Stimulated activated naive CD4-positive, alpha-beta T cell treated with Interleukin-2 at 50 U/mL for 16 hours (primary cell): ENCODE measurements at regions not wholly inside any gene's neighbourhood (a gene's known extent, or its start where the extent isn't known, plus 50 kb on each side); places are given as distances from the start of the nearest gene placed in this dataset.
"Not testable (repeated sequence)": the region's sequence is repeated elsewhere in the genome, so short reads cannot be mapped to it uniquely, and the experiment has no call there.

Experiments
- DNase-seq: peaks from one replicate; lab custom pipeline; 2025; lab: John Stamatoyannopoulos, UW

DNA sequence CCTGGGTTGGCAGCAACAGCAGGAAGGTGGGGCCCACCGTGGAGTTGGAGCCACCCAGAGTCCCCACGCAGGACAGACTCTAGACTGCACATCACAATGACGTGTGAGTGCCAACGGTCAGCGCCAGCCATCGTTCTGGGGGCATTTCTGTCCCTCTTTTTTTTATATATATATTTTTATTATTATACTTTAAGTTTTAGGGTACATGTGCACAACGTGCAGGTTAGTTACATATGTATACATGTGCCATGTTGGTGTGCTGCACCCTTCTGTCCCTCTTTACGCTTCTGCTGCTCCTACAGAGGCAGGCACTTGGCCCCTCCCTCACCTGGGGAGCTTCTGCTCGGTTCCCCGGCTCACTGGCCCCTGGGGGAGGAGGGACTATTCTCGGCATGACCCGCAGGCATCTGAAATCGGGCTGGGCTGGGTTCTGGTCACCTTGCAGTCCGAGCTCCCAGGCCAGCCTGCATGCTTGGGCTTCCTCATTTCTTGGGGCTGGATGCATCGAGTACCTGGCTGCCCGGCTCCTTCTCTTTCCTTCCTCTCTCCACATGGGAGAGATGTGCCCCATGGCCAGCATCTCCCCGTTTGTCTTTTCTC lies 787.4 kb downstream of the TBC1D22A start:
- DNase-seq, result no peak

DNA sequence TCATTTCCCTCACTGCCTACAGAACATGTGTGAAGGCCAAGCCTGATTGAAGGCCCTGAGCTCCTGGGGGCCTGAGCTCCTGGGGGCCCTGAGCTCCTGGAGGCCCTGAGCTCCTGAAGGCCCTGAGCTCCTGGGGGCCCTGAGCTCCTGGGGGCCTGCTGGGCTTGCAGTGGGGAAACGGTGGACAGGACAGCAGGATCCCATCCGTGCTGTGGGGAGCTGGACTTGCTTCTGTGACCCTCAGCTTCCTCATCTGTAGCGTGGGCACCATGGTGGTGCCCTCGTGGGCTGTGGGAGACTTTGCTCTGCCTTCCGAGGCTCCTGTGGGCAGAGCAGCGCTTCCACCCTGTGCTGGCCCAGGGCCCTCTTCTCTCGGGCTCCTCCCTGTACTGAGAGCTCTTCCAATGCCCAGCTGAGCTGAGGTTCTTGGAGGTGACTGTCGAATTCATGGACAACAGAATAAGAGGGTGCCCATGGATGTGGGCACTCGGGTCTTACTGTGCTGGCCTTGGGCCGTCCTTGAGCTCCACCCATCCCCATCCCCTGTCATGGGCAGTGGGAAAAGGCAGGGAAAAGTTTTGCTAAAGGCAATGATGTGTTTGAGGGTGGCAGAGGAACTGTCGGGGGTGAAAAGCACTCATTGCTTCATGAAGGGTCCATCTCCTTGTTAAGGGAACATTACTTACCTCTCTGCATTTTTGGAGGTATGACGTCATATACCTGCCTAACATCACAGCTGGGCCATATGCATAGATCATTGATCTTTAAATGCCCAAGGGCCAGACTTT lies 786.7 kb downstream of the TBC1D22A start:
- no peak for DNase-seq

- no peak for DNase-seq
Observed at GRCh38 chr22:47547881-47548650, 785.6 kb downstream of the TBC1D22A start.

- DNase-seq, result no peak
Observed at GRCh38 chr22:47547239-47547661, 784.8 kb downstream of the TBC1D22A start.

DNA sequence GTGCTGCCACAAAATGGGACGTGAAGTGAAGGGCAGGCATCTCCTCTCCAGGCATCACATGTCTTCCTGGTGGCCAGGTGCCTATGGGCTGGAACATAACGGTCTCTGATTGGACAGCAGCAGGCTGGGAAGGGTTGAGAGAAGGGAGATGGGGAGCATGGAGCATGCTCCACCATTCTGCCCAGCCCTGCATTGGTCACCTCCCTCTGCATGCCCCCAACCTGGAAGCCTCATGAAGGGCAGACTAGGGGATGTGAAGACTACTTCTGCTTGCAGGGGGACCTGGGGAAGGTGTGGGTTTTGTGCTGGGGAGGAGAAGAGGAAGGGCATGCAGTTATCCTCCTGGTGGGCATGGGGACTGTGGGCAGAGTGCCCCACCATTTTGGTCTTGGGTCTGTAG lies 782.2 kb downstream of the TBC1D22A start:
- DNase-seq, result no peak

DNA sequence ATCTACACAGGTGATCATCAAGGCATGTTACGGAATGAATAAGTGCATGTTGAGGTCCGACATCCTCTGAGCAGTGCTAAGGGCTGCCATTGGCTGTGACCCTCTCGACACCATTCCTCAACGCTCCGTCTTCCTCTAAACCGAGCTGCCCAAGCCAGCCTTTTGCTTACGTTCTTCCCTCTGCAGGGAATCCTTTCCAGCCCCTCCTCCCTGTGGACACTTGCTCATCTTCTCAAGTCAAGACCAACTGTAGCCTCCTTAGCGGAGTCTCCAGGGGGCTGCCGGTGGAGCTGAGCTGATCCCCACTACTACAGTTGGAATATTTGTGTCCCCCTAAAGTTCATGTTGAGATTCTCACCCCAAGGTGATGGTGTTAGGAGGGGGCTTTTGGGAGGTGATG lies 781.0 kb downstream of the TBC1D22A start:
- DNase-seq, result no peak

GRCh38 chr22:47540011-47540410 lies 777.6 kb downstream of the TBC1D22A start:
- DNase-seq, result no peak

GRCh38 chr22:47539374-47539773 lies 776.9 kb downstream of the TBC1D22A start:
- no peak for DNase-seq

- DNase-seq, result no peak
Observed at GRCh38 chr22:47535681-47536080, 773.2 kb downstream of the TBC1D22A start.

DNA sequence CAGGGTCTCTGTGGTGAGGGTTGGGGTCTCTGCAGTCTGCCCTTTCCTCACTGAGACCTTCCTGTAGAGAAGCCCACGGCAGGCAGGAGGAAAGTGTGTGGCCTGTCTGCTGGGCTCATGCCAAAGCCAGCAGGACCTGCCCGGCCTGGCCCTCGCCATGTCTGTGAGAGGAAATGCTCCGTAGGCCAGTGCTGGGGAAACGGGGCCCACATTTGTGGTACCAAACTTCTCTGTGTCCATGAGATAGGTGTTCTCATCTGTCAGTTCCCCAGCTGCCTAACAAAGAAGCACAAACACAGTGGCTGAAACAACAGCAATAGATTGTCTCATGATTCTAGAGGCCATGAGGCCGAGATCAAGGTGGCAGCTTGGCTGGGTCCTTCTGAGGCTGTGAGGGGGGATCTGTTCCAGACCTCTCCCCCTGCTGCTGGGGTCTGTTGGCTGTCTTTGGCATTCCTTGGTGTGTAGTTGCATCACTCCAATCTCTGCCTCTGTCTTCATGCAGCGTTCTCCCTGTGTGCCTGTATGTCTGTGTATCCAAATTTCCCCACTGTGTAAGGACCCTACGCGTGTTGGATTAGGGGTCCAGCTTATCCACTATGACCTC lies 772.5 kb downstream of the TBC1D22A start:
- DNase-seq, result no peak

GRCh38 chr22:47533961-47534803 lies 771.7 kb downstream of the TBC1D22A start:
- no peak for DNase-seq

GRCh38 chr22:47517062-47517461 lies 754.6 kb downstream of the TBC1D22A start:
- no peak for DNase-seq

DNA sequence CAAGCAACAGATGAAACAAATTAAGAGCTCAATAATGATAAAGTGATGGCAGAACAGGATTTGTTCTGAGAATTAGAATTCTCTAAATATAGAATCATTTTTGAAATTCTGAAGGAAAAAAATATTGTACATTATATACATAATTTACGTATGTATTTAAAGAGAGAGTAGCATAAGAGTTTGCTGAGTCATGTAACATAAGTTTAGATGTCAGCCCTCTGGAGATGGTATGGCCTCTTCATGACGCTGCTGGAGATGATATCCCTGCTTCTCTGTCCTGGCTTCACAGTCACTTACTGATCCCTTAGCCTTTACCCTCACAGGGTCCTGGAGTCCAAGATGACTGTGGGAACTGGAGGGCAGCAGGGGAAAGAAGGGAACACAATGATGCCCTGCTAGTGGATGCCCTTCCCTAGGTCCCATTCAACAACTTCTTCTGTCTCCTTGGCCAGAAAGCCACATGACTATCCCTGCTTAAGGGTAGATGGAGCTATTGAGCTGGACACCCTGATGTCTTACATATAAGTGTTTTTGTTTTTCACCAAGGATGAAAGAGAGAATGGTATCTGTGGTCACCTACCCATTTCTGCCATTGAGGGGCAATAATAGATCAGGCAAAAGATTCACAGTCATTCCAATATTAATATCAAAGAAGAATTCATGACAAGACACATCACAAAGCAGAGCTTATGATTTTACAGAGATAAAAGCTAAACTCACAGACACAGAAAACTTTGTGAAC lies 753.1 kb downstream of the TBC1D22A start:
- no peak for DNase-seq

- no peak for DNase-seq
Observed at GRCh38 chr22:47512617-47513016, 750.2 kb downstream of the TBC1D22A start.

DNA sequence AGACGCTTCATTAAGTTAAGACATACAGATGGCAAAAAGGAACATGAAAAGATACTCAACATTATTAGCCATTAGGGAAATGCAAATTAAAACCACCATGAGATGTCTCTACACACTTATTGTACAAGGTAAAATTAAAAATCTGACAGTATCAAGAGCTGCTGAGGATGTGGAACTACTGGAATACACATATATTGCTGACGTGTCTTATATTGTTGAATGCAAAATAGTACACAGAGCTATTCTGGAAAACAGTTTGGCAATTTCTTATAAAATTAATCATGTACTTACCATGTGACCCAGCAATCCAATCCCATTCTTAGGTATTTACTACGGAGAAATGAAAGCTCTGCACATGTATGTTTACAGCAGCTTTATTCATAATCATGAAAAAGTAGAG lies 742.5 kb downstream of the TBC1D22A start:
- DNase-seq, result no peak

GRCh38 chr22:47498969-47499495 lies 736.6 kb downstream of the TBC1D22A start:
- no peak for DNase-seq

DNA sequence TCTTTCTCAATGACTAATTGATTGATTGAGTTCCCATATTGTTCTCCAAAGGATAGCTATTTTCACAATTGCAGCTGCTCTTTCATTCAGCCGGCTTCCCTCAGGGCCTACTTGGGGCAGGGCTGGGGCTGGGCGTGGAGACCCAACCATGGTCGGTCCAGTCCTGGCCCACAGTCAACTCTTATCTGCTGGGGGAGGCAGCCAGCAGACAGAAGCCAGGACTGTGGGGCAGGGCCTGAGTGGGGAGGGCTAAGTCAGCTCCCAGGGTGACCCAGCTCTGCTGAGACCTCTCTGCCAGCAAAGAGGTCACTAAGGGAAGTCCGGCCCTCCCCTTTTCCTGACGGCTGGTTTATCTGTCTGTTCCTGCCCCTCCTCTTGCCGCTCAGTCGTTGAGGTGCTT lies 735.2 kb downstream of the TBC1D22A start:
- DNase-seq, result no peak

GRCh38 chr22:47495110-47495509 lies 732.7 kb downstream of the TBC1D22A start:
- no peak for DNase-seq

DNA sequence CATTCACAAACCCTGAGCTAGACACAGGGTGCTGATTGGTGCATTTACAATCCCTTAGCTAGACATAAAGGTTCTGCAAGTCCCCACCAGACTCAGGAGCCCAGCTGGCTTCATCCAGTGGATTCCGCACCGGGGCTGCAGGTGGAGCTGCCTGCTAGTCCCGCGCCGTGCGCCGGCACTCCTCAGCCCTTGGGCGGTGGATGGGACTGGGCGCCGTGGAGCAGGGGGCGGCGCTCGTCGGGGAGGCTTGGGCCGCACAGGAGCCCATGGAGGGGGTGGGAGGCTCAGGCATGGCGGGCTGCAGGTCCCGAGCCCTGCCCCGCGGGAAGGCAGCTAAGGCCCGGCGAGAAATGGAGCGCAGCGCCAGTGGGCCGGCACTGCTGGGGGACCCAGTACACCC lies 725.7 kb downstream of the TBC1D22A start:
- DNase-seq, result not testable (repeated sequence)

DNA sequence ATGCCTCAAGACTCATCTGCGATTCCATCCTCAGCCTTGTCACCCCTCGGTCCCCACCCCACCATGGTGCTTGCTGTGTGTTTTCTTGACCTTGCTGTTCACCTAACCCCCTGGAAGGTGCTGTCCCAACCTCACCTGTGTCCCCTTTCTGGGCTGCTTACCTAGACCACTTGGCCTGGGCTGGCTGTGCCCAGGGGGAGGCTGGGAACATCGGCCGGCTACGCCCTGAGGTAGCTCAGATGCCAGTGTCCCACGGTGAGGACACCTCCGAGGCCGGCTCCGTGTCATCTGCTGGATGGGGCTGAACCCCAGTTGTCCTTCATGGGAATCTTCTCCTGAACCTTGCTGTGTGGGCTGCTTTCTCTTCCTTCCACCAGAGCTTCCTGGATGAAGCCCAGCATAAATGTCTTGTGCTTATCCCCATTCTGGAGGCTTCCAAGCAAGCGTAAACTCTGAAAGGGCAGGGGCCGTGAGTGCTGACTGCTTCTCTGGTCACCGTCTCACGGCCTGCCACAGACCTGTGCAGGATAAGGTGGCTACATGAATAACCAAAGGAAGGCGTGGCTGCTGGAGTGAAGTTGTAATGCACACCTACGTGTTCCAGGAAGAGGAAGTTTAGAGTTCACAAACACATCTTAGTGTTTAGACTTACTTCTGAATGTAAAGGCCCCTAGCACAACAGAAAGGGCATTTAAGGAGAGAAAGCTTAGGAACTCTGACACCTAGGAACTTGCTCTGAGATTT lies 724.3 kb downstream of the TBC1D22A start:
- DNase-seq, result no peak
